Left forelimb (tissue), 1 donor: ENCODE measurements at regions not wholly inside any gene's neighbourhood (a gene's known extent, or its start where the extent isn't known, plus 50 kb on each side); places are given as distances from the start of the nearest gene placed in this dataset.

Source experiments
- DNase-seq: peaks from one replicate; pipeline ENCODE4 v3.0.0-alpha.2; 2018; ENCODE audit warnings: low spot score

DNA sequence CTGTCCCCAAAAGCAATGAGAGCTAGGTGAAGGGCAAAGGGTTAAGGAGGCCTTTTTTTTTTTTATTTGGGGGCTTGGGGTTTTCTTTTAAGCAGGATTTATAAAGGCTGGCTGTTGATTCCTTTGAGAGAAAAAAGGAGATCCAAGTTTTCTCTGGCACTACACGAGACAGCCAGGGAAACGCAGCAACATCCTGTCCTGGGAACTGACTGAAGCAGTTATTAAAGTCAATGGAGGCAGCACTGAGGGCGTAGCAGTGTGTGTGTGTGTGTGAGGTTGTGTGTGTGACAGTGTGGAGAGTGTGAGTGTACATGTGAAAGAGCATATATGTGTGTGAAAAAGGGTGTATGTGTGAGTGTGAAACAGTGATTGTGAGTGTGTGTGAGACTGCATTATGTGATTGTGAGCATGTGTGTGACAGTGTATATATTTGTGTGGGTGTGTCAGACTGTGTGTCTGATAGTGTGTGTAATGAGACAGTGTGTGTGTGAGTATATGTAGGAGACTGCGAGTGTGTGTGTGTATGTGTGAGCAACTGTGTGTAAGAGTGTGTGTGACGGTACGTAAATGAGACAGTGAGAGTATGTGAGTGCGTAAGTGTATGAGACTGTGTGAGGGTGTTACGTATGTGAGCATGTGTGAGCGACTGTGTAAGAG lies 65.9 kb upstream of the TIAM1 start:
- no peak for DNase-seq

- DNase-seq, result no peak
Measured at GRCh38 chr21:31408301-31409088, 64.4 kb upstream of the TIAM1 start.

DNA sequence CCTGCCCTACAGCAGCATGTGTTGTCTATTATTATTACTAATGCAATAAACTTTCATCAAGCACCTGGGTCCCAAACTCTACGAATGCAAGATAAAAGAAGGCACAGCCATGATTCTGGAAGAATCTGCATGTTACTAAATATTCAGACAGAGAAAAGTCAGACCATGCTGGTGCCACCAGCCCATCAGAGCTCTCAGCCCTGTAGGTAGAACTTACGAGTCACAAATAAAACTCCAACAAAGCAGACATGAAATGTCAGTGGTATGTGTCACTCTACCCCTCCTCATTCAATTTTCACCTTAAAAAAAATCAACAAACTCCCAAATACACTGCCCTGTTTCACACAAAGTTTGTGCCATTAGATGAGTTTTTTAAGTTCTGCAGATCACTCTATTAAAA lies 62.4 kb upstream of the TIAM1 start:
- no peak for DNase-seq

- no peak for DNase-seq
Measured at GRCh38 chr21:31405604-31406003, 61.5 kb upstream of the TIAM1 start.

GRCh38 chr21:31403596-31404333 lies 59.7 kb upstream of the TIAM1 start:
- no peak for DNase-seq

GRCh38 chr21:31399591-31399990 lies 55.5 kb upstream of the TIAM1 start:
- DNase-seq, result no peak

- DNase-seq, result no peak
Measured at GRCh38 chr21:31398574-31398973, 54.5 kb upstream of the TIAM1 start.

- no peak for DNase-seq
Measured at GRCh38 chr21:31397939-31398338, 53.9 kb upstream of the TIAM1 start.

DNA sequence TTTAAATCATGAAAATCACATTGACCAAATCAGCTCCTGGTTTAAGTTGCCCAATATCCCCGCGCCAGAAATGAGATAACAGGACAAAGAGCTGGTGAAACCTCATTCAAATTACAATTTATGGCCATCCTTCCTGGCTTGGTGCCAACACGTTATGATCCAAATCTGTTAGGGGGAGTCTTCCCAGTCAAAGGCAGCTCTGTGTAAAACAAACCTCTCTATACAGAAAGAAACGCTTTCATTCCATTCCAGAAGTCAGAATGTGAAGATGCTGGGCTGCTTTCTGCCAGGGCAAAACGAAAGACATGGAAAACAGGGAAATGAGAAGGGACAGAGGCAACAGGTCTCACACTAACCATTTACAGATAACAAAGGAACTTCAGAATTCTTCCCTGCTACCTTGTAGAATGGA lies 53.5 kb upstream of the TIAM1 start:
- no peak for DNase-seq

DNA sequence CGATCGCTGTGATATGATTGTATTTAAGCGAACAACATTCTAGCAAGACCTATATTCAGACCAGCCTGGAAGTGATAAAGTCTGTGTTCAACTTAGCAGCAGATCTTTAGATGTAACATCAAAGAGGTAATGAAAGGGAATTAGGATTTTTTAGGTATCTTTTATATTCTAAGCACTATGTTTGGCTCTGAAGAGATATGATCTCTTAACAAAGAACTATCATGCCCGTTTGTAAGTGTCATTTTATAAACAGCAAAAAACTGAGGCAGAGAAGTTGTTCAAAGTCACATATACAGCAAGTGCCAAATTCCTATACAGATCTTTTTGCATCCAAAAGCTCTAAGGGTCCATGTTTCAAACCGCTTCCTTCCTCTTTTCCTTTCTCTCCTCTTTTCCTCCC lies 53.0 kb upstream of the TIAM1 start:
- no peak for DNase-seq

GRCh38 chr21:31396399-31396798 lies 52.3 kb upstream of the TIAM1 start:
- DNase-seq, result no peak

GRCh38 chr21:31395791-31396190 lies 51.7 kb upstream of the TIAM1 start:
- no peak for DNase-seq

- no peak for DNase-seq
Measured at GRCh38 chr21:31395268-31395667, 51.2 kb upstream of the TIAM1 start.

DNA sequence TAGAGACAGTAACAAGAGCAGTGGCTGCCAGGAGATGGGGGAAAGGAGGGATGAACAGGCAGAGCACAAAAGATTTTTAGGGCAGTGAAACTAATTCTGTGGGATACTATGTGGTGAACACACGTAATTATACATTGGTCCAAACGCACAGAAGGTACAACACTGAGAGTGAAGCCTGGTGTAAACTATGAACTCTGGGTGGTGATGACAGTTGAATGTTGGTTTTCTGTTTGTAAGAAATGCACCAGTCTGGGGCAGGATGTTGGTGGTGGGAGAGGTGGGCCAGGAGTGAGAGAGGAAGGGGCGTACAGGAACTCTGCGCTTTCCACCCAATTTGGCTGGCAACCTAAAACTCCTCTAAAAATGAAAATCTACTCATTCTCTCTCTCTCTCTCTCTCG lies 50.2 kb upstream of the TIAM1 start:
- DNase-seq, result no peak
